Activated CD4-positive, alpha-beta T cell treated with anti-CD3 and anti-CD28 coated beads, Interleukin-2, amount 50 U/mL, for 4 hours (primary cell): ENCODE measurements at regions not wholly inside any gene's neighbourhood (a gene's known extent, or its start where the extent isn't known, plus 50 kb on each side); places are given as distances from the start of the nearest gene placed in this dataset.

ENCODE experiments used
- DNase-seq, 2 experiments: peaks; one replicate each; pipeline ENCODE4 v3.0.0-alpha.2; 2020

- no peak for DNase-seq
These were observed 55.0 kb downstream of the SOX4 start for GRCh38 chr6:21648475-21649050.

- DNase-seq, result no peak
These were observed 59.8 kb downstream of the SOX4 start for GRCh38 chr6:21653323-21653722.

GRCh38 chr6:21653905-21654304 lies 60.4 kb downstream of the SOX4 start:
- no peak for DNase-seq

DNA sequence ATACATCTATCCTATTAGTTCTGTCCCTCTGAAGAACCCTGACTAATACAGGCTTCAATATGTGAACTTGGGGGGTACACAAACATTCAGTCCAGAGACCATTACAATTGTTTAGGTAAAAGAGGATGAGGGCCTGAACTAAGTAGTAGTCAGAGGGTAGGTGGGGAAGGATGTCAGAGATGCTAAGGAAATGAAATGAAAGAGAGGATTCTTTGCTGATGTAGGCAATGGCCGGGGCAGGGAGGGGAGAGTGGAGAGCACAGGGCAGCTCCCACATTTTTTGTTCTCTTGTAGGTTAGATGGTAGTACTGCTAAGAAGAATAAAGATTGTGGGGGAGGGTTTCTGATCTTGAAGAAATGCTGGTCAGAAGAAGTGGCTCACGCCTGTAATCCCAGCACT lies 60.8 kb downstream of the SOX4 start:
- DNase-seq, result no peak

- DNase-seq, result no peak
These were observed 70.4 kb downstream of the SOX4 start for GRCh38 chr6:21663966-21664313.

GRCh38 chr6:21664314-21665109 lies 71.0 kb downstream of the SOX4 start:
- DNase-seq, result no peak

DNA sequence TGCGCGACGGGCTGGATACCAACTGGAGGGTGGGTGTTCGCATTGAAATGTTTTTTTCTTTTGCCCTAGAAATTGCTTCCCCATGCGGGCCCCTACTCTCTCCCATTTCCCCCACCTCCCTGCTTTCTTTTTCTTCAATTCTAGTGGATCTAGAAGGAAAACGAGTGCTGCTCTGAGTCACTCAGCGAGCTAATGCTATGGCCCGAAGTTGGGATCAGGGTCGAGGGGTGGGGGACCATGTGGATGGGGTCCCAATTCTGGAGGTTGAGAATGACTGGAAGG lies 71.5 kb downstream of the SOX4 start:
- no peak for DNase-seq

GRCh38 chr6:21665392-21666200 lies 72.0 kb downstream of the SOX4 start:
- no peak for DNase-seq

DNA sequence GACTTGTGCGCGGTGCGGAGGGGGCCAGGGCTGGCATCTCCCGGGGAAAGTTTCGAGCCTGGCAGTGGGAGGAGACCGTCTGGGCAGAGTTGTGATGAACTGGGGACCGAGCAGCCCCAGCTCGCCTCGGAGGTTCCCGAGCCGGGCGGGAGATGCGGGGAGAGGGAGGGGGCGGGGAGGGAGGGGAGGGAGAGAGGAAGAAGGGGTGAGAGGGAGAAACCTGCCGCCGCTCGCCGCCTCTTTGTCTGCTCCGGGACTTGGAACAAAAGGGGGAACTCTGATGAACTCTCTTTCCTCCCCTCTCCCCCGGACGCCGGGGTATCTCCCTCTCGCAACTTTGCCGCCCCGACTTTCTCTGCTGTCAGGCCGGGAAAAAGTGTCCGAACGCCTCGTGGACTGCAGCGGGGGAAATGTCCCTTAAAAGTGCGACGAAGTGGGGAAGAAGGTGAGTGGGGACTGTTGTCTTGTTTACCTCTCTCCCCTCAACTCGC lies 72.7 kb downstream of the SOX4 start:
- no peak for DNase-seq

DNA sequence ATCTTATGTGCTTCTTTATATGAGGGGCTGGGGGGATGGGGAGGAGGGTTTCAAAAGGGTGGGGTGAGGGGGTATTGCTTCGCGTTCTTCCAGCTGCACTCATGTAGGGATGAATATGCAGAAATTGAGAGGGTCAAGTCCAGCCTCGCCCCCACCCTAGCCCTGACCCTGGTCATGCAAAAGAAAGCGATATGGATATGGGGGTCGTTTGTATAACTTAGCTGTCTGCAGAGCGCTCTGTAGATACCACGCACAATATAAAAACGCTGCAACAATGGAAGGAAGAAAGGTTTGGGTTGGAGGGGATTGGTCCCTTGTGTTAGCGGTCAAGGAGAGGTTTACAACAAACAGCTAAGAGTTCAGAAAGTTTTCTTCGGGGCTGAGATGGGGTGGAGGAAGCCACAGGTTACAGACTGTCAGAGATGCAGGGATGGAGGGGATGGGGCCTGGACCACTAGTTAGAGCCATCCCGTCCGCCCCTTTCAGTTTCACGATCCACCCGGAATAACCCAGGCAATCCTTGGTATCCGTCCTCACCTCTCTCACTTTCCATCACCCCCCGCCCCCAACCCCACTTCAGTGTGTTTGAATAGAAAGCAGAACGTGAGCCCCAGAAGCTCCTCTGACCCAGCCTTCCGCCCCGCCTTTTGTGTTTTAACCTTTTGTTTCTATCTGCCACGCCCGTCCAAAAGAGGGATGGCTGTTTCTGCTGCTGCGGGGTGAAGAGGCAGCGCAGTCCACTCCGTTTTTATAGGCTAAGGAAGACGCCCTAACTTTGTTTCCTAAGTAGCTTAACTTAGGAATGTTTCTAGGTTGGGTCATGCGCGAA lies 73.5 kb downstream of the SOX4 start:
- no peak for DNase-seq

GRCh38 chr6:21668795-21669194 lies 75.2 kb downstream of the SOX4 start:
- DNase-seq, result no peak

GRCh38 chr6:21676769-21677168 lies 83.2 kb downstream of the SOX4 start:
- DNase-seq, result no peak

DNA sequence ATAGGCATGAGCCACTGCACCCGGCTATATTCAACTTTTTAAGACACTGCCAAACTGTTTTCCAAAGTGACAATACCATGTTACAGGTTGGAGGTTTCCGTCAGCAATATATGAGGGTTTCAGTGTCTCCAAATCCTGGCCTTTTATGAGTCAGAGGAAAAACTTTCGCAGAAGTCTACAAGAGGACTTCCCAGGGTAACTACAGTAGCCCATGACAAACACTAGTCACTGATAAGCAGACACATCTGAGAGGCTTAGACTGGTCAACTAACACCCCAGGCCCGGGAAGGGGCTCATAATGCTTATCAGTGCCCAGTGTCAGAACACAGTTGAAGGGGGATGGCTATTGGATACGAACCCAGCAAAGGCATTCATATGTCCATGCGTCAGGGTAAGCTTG lies 85.4 kb downstream of the SOX4 start:
- DNase-seq, result no peak

GRCh38 chr6:21679761-21680265 lies 86.3 kb downstream of the SOX4 start:
- DNase-seq, result no peak

DNA sequence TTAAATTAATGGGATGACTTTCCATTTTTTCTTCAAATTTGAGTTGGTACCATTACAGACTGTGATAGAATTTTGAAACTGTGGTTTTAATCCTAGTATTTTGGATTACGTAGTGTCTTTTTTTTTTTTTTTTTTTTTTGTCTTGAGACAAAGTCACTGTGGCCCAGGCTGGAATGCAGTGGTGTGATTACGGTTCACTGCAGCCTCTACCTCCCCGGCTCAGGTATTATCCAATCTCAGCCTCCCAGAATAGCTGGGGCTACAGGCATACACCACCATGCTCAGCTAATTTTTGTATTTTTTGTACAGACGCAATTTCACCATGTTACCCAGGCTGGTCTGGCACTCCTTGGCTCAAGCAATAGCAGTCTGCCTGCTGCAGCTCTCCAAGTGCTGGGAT lies 87.1 kb downstream of the SOX4 start:
- no peak for DNase-seq

GRCh38 chr6:21690489-21690888 lies 96.9 kb downstream of the SOX4 start:
- DNase-seq, result no peak

DNA sequence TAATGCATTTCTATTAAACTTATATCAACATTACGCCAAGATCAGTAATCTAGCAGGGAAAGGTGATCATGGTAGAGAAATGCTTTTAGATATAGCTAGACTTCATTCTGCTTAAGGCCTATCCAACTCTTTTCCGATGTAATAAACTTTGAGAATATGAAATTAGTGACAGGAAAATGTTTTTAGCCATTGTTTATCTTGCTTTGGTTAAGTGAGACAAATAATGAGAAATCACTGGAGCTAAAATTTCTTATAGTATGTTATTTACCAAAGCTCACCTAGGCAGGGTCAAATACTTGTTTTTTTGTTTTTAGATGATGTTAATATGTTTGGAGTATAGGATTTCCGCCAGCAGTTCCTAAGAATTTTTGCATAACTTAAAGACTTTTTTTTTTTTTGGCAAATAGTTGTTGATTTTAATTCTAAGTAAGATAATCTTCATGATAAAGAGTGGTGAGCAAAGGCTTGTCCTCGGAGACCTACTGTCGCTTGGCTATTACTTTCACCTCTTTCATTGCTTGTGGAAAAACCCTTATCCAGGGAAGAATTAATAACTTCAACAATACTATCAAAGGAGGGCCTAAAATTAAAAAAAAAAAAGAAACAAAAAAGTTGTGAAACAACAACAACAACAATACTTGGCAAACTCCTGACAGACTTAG lies 98.3 kb downstream of the SOX4 start:
- DNase-seq, result no peak

DNA sequence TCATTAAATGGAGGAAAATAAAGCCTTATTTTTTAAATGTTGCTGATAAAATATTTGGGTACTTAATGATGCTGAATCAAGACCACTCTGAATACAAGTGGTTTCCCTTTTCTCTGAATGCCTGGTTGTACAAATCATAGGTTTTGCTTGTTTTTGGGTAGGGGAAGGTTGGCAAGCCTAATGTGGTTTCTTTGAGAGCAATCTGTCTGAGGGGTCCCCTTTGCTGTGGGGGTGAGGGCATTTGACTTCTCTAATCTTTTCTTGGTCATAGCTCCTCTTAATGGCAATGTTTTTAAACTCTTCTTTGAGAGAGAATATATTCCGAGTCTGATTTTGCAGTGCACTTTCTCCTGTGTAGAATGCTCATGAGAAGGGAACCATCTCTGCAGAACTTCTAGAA lies 99.2 kb downstream of the SOX4 start:
- DNase-seq, result no peak

GRCh38 chr6:21694168-21694567 lies 100.6 kb downstream of the SOX4 start:
- no peak for DNase-seq

GRCh38 chr6:21707524-21708319 lies 114.2 kb downstream of the SOX4 start:
- DNase-seq, result no peak

GRCh38 chr6:21708320-21708580 lies 114.7 kb downstream of the SOX4 start:
- no peak for DNase-seq

DNA sequence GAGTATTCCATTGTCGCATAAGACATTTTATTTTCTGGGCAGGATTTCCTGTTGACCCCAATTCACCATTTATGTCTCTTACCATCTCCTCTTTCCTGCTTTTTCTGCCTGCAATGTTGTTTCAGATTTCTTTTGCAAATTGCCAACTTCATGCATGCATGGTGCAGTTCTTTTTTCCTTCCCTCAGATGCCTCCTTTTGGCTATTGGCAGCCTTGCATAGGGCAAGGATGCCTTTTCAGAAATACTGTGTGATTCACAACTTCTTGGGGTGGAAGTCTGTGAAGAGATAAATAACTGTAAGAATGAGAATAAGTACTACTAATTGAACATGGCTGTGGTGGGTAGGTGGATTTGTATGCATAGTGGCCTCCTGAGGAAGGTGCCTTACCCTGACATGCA lies 116.7 kb downstream of the SOX4 start:
- no peak for DNase-seq
